ENCODE measurements at regions not wholly inside any gene's neighbourhood (a gene's known extent, or its start where the extent isn't known, plus 50 kb on each side); places are given as distances from the start of the nearest gene placed in this dataset.

DNA sequence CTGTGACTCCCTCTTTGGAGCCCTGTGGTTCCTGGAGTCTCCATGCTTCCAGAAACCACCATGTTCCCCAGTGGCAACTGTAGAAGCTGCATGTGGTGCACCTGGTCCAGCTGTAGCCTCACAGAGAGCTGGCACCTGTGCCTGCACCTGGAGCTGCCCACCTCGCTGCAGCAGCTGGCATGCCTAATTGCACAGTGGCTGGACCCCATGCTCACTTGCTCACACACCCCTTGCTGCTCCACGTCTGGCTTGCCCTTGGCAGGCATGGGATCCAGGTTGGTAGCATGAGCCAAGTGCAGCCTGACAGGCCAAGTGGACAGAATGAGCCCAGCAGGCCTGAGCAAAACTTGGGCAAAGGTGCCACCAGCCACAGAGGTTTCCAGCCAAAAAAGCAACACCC is 680.1 kb downstream of the MATN1 start:
- WGBS, 2 experiments (ENCODE audit: insufficient coverage in 1 of 2, insufficient read length in 1 of 2), result 84 to 94% methylated on average over 2 of the region's 2 CpGs

DNA sequence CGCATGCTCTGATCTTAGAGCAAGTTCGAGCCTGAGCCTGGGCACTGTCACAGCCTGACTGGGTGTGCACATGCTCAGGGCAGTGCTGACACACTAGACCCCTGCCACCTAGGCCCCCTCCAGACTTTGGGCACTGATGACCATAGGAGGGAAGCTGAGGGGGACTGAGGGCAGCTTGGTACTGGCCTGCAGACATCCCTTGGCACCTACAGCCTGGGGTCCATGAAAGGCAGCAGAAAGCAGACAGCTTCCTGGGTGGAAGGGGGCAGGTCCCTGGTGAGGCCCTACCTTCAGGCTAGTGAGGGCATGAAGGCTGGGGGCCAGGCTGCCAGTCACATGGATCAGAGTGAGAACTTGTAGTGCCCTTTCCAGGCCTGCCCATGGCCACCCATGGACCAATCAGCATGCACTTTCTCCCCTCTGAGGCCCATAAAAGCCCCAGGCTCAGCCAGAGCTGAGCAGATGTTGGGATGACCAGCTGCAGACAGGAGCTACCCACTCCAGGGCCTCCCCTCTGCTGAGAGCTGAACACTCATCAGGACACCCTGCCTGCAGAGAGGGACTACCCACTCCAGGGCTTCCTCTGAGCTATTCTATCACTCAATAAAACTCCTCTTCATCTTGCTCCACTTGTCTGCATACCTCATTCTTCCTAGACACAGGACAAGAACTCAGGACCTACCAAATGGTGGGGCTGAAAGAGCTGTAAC is 680.8 kb downstream of the MATN1 start:
- no peaks in the 10 kb centered on the region for H3K27me3 ChIP-seq (ENCODE audit: control insufficient read depth, insufficient read depth, low read length, poor library complexity, severe bottlenecking)
- peaks cover 17% of the 10 kb centered on the region for H3K9me3 Mint-ChIP-seq
- H3K4me1 ChIP-seq (ENCODE audit: control insufficient read depth, insufficient read depth, low read length), result no peaks in the 10 kb centered on the region
- no peak overlapping the region for H3K4me3 Mint-ChIP-seq
- peaks cover 15% of the 10 kb centered on the region for H3K4me1 Mint-ChIP-seq
- H3K36me3 Mint-ChIP-seq (ENCODE audit: low read depth), result no peaks in the 10 kb centered on the region
- peaks cover 27% of the 10 kb centered on the region for H3K9me3 ChIP-seq (ENCODE audit: control insufficient read depth, low read length)
- peak; percentile 35 for DNase-seq
- H3K27me3 Mint-ChIP-seq (ENCODE audit: insufficient read depth), result no peaks in the 10 kb centered on the region
- TF ChIP-seq, protein P1, sequence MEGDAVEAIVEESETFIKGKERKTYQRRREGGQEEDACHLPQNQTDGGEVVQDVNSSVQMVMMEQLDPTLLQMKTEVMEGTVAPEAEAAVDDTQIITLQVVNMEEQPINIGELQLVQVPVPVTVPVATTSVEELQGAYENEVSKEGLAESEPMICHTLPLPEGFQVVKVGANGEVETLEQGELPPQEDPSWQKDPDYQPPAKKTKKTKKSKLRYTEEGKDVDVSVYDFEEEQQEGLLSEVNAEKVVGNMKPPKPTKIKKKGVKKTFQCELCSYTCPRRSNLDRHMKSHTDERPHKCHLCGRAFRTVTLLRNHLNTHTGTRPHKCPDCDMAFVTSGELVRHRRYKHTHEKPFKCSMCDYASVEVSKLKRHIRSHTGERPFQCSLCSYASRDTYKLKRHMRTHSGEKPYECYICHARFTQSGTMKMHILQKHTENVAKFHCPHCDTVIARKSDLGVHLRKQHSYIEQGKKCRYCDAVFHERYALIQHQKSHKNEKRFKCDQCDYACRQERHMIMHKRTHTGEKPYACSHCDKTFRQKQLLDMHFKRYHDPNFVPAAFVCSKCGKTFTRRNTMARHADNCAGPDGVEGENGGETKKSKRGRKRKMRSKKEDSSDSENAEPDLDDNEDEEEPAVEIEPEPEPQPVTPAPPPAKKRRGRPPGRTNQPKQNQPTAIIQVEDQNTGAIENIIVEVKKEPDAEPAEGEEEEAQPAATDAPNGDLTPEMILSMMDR (conservative IDR thresholded peaks at IDR 0.05), result no peak
- no peaks in the 10 kb centered on the region for H3K36me3 ChIP-seq (ENCODE audit: control insufficient read depth, insufficient read depth, low read length)
- no peak overlapping the region for H3K4me3 ChIP-seq (ENCODE audit: low read length)
- no peak overlapping the region for H3K9ac ChIP-seq (ENCODE audit: extremely low read depth, low read length, poor library complexity, severe bottlenecking)
- WGBS, 2 experiments (ENCODE audit: insufficient coverage in 1 of 2, insufficient read length in 1 of 2), result 92 to 93% methylated on average over 2 of the region's 2 CpGs
- H3K27ac ChIP-seq (ENCODE audit: low read depth, low read length), result no peak overlapping the region
- H3K27ac Mint-ChIP-seq, result no peak overlapping the region

More for the DNA sequence above, 680.1 kb downstream of the MATN1 start:
- Mint-ChIP-seq H3K4me1 (peaks cover 13% of the 10 kb centered on the region), H3K36me3 (ENCODE audit: low read depth) (no peaks in the 10 kb centered on the region), H3K27ac (no peak overlapping the region), H3K4me3 (no peak overlapping the region), H3K27me3 (ENCODE audit: insufficient read depth) (no peaks in the 10 kb centered on the region), H3K9me3 (peaks cover 17% of the 10 kb centered on the region)
- Histone ChIP-seq H3K27ac (ENCODE audit: low read depth, low read length) (no peak overlapping the region), H3K9me3 (ENCODE audit: control insufficient read depth, low read length) (peaks cover 27% of the 10 kb centered on the region), H3K4me3 (ENCODE audit: low read length) (no peak overlapping the region), H3K36me3 (ENCODE audit: control insufficient read depth, insufficient read depth, low read length) (no peaks in the 10 kb centered on the region), H3K4me1 (ENCODE audit: control insufficient read depth, insufficient read depth, low read length) (no peaks in the 10 kb centered on the region), H3K9ac (ENCODE audit: extremely low read depth, low read length, poor library complexity, severe bottlenecking) (no peak overlapping the region), H3K27me3 (ENCODE audit: control insufficient read depth, insufficient read depth, low read length, poor library complexity, severe bottlenecking) (no peaks in the 10 kb centered on the region)
- TF ChIP-seq, protein P1 (conservative IDR thresholded peaks at IDR 0.05), result no peak
- no peak for DNase-seq

DNA sequence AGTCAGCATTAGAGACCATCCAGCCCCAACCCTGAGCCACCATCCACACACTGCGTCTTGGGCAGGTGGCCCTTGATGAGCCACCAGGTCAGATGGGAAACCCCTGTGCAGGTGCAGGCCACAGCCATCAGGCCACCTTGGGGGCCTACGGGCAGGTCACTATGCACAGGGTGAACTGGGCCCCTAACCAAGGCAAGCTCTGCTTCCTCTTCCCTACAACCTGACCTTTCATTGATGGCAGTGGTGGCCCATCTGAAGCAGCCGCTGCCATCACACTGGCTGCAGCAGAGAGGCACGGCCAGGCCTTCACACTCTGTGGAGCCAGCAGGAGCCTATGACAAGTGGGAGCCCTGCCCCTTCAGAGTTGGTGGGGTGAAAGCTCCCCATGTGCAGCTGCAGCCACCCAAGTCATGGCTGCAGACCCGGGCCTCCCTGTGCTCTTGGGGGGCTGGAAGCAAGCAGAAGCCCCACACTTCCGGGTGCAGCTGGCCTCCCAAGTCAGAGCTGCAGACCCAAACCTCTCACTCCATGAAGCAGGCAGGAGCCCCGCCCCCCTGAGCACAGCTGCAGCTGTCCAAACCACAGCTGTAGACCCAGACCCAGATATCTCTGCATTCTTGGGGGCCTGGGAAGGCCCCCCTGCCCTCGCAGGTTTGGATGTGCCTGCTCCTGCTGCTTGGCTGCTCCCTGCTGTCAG is 681.5 kb downstream of the MATN1 start:
- no peaks in the 10 kb centered on the region for H3K36me3 ChIP-seq (ENCODE audit: control insufficient read depth, insufficient read depth, low read length)
- Mint-ChIP-seq H3K27ac (no peak overlapping the region), H3K27me3 (ENCODE audit: insufficient read depth) (no peaks in the 10 kb centered on the region), H3K9me3 (peaks cover 17% of the 10 kb centered on the region), H3K4me1 (peaks cover 15% of the 10 kb centered on the region), H3K4me3 (no peak overlapping the region), H3K36me3 (ENCODE audit: low read depth) (no peaks in the 10 kb centered on the region)
- WGBS, 2 experiments (ENCODE audit: insufficient coverage in 1 of 2, insufficient read length in 1 of 2), result 85 to 90% methylated on average over 2 to 8 of the region's 8 CpGs
- H3K4me1 ChIP-seq (ENCODE audit: control insufficient read depth, insufficient read depth, low read length), result no peaks in the 10 kb centered on the region
- TF ChIP-seq, protein P1 (conservative IDR thresholded peaks at IDR 0.05), result no peak
- peak; percentile 35 for DNase-seq
- no peaks in the 10 kb centered on the region for H3K27me3 ChIP-seq (ENCODE audit: control insufficient read depth, insufficient read depth, low read length, poor library complexity, severe bottlenecking)
- no peak overlapping the region for H3K27ac ChIP-seq (ENCODE audit: low read depth, low read length)
- H3K9ac ChIP-seq (ENCODE audit: extremely low read depth, low read length, poor library complexity, severe bottlenecking), result no peak overlapping the region
- peaks cover 27% of the 10 kb centered on the region for H3K9me3 ChIP-seq (ENCODE audit: control insufficient read depth, low read length)
- no peak overlapping the region for H3K4me3 ChIP-seq (ENCODE audit: low read length)

All from endodermal cell (in vitro differentiated cells).